ENCODE measurements at regions not wholly inside any gene's neighbourhood (a gene's known extent, or its start where the extent isn't known, plus 50 kb on each side); places are given as distances from the start of the nearest gene placed in this dataset.

DNA sequence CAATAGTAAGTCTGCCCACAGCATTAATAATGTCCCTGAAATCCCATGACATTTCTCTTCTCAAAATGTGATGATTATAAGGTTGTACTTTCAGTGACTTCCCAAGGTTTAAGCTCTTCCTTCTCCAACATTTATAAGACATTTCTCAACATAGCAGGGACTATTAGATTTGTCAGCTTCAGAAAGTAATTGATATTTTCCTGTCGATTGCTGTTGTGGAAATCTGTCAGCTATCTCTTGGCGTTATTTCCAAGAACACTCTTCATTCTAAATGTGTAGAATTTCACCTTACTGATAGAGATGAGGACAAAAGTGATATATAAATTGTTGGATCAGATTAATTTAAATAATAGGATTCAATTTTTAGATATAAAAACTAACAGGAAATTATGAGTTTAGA, 149.7 kb upstream of the IMPG1 start:
- TF ChIP-seq, protein P1, sequence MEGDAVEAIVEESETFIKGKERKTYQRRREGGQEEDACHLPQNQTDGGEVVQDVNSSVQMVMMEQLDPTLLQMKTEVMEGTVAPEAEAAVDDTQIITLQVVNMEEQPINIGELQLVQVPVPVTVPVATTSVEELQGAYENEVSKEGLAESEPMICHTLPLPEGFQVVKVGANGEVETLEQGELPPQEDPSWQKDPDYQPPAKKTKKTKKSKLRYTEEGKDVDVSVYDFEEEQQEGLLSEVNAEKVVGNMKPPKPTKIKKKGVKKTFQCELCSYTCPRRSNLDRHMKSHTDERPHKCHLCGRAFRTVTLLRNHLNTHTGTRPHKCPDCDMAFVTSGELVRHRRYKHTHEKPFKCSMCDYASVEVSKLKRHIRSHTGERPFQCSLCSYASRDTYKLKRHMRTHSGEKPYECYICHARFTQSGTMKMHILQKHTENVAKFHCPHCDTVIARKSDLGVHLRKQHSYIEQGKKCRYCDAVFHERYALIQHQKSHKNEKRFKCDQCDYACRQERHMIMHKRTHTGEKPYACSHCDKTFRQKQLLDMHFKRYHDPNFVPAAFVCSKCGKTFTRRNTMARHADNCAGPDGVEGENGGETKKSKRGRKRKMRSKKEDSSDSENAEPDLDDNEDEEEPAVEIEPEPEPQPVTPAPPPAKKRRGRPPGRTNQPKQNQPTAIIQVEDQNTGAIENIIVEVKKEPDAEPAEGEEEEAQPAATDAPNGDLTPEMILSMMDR (IDR thresholded peaks at IDR 0.05) = no peak
- TF ChIP-seq POLR2A (IDR thresholded peaks at IDR 0.05) (no peak), POLR2AphosphoS5 (IDR thresholded peaks at IDR 0.05) (no peak)
